Mesothelial cell of epicardium (in vitro differentiated cells): ENCODE measurements at regions not wholly inside any gene's neighbourhood (a gene's known extent, or its start where the extent isn't known, plus 50 kb on each side); places are given as distances from the start of the nearest gene placed in this dataset.

ENCODE experiments used
- DNase-seq, 2 experiments: peaks; one replicate each; pipeline ENCODE4 v3.0.0; 2021; ENCODE audit warnings: low spot score in 2 of 2; ENCODE audit not compliant: unreplicated experiment in 2 of 2
- H3K27ac Mint-ChIP-seq: 2 replicates; pipeline ENCODE4 v1.8.0; 2021; ENCODE audit warnings: mixed read lengths
- H3K27me3 Mint-ChIP-seq: 2 replicates; pipeline ENCODE4 v1.8.0; 2021; ENCODE audit warnings: low read depth, mixed read lengths
- H3K36me3 Mint-ChIP-seq: 2 replicates; pipeline ENCODE4 v1.8.0; 2021; ENCODE audit warnings: mixed read lengths
- H3K4me1 Mint-ChIP-seq: 2 replicates; pipeline ENCODE4 v1.8.0; 2021; ENCODE audit warnings: mixed read lengths
- H3K4me3 Mint-ChIP-seq: 2 replicates; pipeline ENCODE4 v1.8.0; 2021; ENCODE audit warnings: mild to moderate bottlenecking, moderate library complexity, mixed read lengths
- H3K9me3 Mint-ChIP-seq: 2 replicates; pipeline ENCODE4 v1.8.0; 2021; ENCODE audit warnings: mixed read lengths
- TF ChIP-seq, protein P1 (sequence below): fragments of 200-600 bp; sonication (generic); IDR thresholded peaks from one replicate; pipeline ENCODE4 v1.5.0; 2021; ENCODE audit warnings: antibody characterized with exemption; ENCODE audit not compliant: unreplicated experiment

DNA sequence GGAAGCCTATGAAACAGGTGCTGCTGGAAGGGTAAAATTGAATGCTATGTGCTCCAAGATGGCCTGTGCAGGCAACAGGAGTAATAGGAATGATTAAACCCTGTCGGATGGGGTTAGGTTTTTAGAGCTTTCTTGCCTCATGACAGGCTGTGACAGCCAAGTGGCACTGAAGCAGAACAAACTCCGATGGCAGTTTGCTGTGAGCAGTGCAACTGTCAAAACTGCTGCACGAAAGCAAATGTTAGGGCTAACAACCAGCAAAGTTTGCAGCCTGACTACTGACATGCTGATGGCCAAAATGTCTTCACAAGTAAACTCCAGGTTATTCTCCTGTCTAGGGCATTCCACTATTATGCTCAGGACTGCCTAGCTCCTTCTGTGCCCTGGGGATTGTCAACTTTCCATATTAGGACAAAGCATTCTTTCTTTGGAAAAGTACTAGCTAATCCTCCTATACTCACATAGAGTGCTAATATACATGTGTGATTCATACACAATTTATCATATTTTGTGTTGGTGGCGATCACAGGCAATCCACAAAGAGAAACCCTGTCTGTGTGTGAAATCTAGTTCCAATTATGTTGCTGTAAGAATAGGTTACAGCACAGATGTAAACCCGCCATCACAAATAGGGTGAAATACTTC lies 486.6 kb upstream of the TENM3 start:
- peaks cover 6% of the 10 kb centered on the region for H3K36me3 Mint-ChIP-seq
- peaks cover 18% of the 10 kb centered on the region for H3K27me3 Mint-ChIP-seq
- peaks cover 6% of the 10 kb centered on the region for H3K9me3 Mint-ChIP-seq
- TF ChIP-seq, protein P1, sequence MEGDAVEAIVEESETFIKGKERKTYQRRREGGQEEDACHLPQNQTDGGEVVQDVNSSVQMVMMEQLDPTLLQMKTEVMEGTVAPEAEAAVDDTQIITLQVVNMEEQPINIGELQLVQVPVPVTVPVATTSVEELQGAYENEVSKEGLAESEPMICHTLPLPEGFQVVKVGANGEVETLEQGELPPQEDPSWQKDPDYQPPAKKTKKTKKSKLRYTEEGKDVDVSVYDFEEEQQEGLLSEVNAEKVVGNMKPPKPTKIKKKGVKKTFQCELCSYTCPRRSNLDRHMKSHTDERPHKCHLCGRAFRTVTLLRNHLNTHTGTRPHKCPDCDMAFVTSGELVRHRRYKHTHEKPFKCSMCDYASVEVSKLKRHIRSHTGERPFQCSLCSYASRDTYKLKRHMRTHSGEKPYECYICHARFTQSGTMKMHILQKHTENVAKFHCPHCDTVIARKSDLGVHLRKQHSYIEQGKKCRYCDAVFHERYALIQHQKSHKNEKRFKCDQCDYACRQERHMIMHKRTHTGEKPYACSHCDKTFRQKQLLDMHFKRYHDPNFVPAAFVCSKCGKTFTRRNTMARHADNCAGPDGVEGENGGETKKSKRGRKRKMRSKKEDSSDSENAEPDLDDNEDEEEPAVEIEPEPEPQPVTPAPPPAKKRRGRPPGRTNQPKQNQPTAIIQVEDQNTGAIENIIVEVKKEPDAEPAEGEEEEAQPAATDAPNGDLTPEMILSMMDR = no peak
- no peak overlapping the region for H3K27ac Mint-ChIP-seq
- DNase-seq = no peak
- H3K4me1 Mint-ChIP-seq = peaks cover 37% of the 10 kb centered on the region
- no peak overlapping the region for H3K4me3 Mint-ChIP-seq

DNA sequence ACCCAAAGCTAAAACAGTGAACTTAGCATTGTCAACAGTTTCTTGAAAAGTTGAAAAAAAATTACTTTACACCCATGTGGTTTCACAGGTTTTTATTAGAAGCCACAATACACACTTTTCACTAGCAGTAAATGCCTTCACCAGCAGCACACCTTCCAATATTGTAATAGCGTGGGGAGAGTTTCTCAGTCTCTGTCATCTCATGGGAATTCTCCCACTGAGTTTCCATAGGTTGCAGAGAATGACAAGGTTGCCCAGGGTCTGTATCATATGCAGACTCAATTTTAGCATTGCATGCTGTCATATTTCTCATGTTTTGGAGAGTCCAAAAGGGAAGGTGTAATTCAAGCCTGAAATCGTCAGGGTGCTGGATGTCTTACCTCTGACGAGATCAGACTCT lies 486.1 kb upstream of the TENM3 start:
- Mint-ChIP-seq H3K4me1 (peaks cover 32% of the 10 kb centered on the region), H3K27ac (no peak overlapping the region), H3K36me3 (peaks cover 6% of the 10 kb centered on the region), H3K4me3 (no peak overlapping the region), H3K27me3 (peaks cover 17% of the 10 kb centered on the region), H3K9me3 (peaks cover 6% of the 10 kb centered on the region)
- TF ChIP-seq, protein P1 = no peak
- DNase-seq = no peak

DNA sequence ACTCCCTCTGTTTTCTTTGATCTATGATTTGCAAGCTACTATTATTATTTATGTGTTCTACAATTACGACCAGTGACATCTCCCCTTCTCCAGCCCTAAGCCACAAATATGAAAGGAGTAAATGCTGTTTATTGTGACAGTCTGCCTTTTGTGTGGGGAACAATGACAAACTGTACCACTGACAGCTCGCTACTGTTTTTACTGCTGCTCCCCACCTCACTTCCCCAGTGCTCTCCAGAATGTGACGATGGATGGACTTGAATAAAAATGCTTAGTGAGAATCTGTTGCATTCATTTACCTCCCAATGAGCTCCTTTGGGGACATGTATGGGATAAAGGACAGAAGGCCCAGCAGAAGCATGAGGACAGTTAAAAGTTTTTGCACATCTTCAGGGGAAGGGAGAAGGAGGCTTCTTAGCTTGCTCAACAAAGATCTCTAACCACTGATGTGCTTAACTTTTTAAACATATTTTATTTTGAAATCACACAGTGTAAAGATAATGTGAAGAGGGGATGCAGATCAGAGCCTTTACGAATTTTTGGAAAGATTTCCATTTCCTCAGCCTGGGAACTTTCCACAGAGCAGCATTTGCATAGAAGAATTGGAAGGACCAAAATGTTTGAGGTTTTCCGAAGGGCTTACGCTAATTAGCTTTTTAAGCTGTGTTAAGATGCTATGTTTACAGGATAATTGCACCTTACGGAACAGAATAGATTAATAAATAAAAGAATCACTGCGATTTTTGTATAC lies 485.1 kb upstream of the TENM3 start:
- H3K9me3 Mint-ChIP-seq = peaks cover 6% of the 10 kb centered on the region
- peaks cover 27% of the 10 kb centered on the region for H3K4me1 Mint-ChIP-seq
- TF ChIP-seq, protein P1 = no peak
- H3K4me3 Mint-ChIP-seq = no peak overlapping the region
- DNase-seq = no peak
- peaks cover 6% of the 10 kb centered on the region for H3K36me3 Mint-ChIP-seq
- no peak overlapping the region for H3K27ac Mint-ChIP-seq
- peaks cover 14% of the 10 kb centered on the region for H3K27me3 Mint-ChIP-seq

DNA sequence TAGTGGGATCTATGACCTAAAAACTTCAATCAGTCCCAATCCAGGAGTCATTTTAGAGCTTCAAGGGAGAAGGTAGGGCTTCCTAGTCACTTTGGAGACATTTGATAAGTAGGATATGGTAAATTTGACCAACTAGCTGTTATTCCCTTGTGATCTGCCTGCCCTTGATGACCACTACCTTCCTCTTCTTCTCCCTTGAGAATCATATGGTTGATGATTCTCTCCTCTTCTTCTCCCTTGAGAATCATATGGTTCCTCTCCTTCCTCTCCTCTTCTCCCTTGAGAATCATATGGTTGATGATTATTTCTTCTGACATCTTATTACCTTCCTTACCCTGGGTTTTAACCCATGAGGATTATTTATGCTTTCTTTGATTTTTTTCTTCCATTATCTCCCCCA lies 482.6 kb upstream of the TENM3 start:
- TF ChIP-seq, protein P1 = no peak
- Mint-ChIP-seq H3K9me3 (peaks cover 6% of the 10 kb centered on the region), H3K4me3 (no peak overlapping the region), H3K27me3 (peaks cover 6% of the 10 kb centered on the region), H3K4me1 (peaks cover 28% of the 10 kb centered on the region), H3K36me3 (peaks cover 6% of the 10 kb centered on the region), H3K27ac (no peak overlapping the region)
- no peak for DNase-seq

DNA sequence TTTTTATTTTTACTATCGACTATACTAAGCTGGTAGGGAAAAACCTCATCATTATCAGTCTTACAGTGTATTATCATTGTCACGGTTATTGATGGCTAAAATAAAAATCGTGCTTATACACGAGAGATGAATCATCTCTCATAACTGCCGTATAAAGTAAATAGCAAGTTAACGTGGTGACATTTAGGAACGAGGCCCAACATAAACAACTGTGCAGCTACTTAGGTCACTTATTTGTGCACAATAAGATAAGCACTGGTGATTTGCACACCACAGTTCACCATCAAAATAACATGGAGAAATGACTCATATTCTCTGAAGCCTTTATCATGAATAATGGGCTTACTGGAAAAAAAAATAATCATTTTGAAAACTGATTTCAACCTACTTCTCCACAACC lies 482.0 kb upstream of the TENM3 start:
- TF ChIP-seq, protein P1 = no peak
- peaks cover under 1% of the 10 kb centered on the region for H3K27me3 Mint-ChIP-seq
- no peak overlapping the region for H3K27ac Mint-ChIP-seq
- H3K9me3 Mint-ChIP-seq = peaks cover 6% of the 10 kb centered on the region
- DNase-seq = no peak
- peaks cover 6% of the 10 kb centered on the region for H3K36me3 Mint-ChIP-seq
- no peak overlapping the region for H3K4me3 Mint-ChIP-seq
- H3K4me1 Mint-ChIP-seq = peaks cover 28% of the 10 kb centered on the region
